ENCODE measurements at regions not wholly inside any gene's neighbourhood (a gene's known extent, or its start where the extent isn't known, plus 50 kb on each side); places are given as distances from the start of the nearest gene placed in this dataset.
"Not testable (repeated sequence)": the region's sequence is repeated elsewhere in the genome, so short reads cannot be mapped to it uniquely, and the experiment has no call there.

- DNase-seq (ENCODE audit: low read depth in 3 of 3), result no peak
These were observed 882.9 kb upstream of the B3GALT2 start for GRCh38 chr1:194069168-194069830.

GRCh38 chr1:194068446-194069167, 882.2 kb upstream of the B3GALT2 start:
- no peak for DNase-seq (ENCODE audit: low read depth in 3 of 3)

DNA sequence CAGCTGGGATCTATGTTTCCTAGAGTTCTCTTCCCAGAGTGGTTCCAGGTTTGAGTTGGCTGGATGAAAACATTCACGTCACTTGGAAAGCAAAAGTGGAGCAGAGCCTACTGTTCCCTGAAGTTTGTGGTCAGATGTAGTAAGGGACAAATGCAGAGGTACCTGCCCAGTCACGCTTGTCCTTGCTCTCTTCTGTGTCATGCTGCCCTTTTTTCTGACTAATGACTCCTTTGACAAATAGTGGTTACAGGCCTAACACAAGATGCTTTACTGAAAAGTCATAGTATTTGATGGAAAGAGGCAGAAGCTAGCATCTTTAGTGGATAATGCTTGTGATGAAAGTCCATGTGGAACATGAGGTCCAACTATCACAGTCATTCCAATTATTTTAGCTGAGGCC, 881.4 kb upstream of the B3GALT2 start:
- no peak for DNase-seq (ENCODE audit: low read depth in 3 of 3)

DNA sequence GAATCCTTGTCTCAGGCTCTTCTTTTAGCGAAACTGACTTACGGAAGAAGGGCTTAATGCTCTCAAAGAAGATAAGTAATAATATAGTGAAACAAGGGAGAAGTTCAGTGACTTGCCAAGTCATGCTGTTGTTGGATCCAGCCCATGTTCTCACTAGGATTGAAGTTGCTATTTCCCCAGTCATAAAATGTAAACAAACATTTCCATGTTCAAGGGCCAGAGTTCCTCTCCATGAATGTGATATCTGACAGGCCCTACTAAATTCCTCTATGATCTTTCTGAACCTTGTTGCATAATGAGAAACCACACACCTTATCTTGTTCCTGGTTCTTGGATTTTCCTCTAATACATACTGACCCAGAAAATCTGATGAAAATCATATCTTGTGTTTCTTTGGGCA, 876.5 kb upstream of the B3GALT2 start:
- DNase-seq (ENCODE audit: low read depth in 3 of 3), result no peak

DNA sequence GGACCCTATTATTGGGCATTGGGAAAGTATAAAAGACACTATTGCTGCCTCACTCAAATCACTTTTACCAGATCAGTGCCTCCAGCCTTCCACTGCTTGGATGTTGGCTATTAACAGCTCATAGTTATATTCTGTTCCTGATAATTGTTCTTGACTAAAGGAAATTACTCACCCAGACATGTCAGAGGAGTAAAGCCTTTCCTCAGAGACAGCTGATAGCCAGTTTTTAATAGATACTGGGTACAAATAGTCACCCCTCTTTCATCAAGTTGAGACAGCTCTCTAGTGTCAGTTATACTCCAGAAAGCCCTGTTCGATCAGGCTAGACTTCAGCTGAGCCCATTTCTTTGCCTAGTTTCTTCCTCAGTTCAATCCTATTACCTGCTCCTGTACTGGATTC, 876.1 kb upstream of the B3GALT2 start:
- no peak for DNase-seq (ENCODE audit: low read depth in 3 of 3)

DNA sequence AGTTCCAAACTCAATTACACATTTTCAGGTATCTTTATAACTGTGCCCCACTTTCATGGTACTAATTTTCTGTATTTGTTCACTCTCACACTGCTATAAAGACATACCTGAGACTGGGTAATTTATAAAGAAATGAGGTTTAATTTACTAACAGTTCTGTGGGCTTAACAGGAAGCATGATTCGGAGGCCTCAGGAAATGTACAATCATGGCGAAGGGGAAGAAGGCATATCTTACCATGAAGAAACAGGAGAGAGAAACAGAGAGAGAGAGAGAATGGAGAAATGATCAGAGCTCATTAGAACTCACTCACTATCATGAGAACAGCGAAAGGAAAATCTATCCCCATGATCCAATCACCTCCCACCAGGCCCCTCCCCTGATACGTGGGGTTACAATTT, 874.1 kb upstream of the B3GALT2 start:
- no peak for DNase-seq (ENCODE audit: low read depth in 3 of 3)

DNA sequence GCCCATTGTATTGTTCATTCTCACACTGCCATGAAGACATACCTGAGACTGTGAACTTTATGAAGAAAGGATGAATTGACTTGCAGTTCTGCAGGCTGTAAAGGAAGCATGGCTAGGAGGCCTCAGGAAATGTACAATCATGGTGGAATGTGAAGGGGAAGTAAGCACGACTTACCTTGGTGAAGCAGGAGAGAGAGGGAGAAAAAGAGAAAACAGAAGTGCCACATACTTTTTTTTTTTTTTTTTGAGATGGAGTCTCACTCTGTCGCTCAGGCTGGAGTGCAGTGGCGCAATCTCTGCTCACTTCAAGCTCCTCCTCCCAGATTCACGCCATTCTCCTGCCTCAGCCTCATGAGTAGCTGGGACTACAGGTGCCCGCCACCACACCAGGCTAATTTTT, 871.9 kb upstream of the B3GALT2 start:
- not testable (repeated sequence) for DNase-seq (ENCODE audit: low read depth in 3 of 3)

GRCh38 chr1:194056169-194056568, 869.8 kb upstream of the B3GALT2 start:
- DNase-seq (ENCODE audit: low read depth in 3 of 3), result no peak

DNA sequence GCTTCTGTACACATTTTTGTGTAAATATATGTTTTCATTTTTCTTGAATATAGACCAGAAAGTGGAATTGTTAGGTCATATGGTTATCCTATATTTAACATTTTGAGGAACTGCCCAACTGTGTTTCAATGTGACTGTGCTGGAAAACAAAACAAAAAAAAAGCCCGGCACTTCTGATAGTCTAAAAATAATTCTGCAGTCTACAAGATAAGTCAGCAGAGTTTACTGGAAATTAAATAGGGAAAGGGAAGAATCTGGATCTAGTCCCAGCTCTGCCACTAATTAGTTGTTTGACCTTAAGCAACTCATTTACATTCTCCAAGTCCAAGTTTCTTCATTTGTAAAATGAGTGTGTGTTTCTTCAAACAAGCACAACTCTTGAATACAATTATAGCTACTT, 869.1 kb upstream of the B3GALT2 start:
- no peak for DNase-seq (ENCODE audit: low read depth in 3 of 3)

DNA sequence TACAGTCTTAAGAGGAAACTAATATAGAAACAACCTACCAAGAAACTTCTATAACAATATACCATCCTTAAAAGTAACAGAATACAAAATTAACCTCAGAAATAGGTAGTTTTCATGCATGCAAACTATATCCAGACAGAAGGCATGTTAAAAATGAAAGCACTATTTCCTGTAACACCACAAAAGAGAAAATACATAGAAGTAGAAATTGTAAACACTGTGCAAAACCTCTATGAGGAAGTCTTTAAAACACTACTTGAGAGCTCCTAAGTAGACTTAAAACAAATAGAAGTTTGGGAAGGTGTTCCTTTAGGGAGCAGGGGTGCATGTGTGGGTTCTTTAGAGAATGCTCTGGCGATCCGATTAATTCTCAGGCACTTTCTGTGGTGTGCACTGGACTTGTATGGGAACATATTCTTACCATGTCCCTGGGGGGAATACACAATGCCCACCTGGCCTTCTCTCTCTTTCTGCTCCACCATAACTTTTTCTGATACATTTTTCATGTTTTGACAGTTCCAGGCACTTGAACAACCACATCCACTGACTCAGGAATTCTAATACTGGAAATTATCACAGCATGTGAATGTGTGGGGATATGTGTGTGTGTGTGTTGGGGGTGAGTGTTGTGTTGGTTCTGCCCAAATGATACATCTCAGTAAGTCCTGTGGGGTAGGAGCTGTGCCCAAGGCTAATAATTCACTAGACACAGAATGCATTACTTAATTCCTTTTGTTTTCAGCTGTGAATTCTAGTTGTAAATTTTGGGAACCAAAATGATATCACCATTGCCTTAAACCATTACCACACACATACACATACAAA, 866.3 kb upstream of the B3GALT2 start:
- no peak for DNase-seq (ENCODE audit: low read depth in 3 of 3)

GRCh38 chr1:194047921-194048320, 861.5 kb upstream of the B3GALT2 start:
- DNase-seq (ENCODE audit: low read depth in 3 of 3), result no peak

GRCh38 chr1:194047206-194047605, 860.8 kb upstream of the B3GALT2 start:
- DNase-seq (ENCODE audit: low read depth in 3 of 3), result no peak

GRCh38 chr1:194045416-194045815, 859.0 kb upstream of the B3GALT2 start:
- DNase-seq (ENCODE audit: low read depth in 3 of 3), result no peak

DNA sequence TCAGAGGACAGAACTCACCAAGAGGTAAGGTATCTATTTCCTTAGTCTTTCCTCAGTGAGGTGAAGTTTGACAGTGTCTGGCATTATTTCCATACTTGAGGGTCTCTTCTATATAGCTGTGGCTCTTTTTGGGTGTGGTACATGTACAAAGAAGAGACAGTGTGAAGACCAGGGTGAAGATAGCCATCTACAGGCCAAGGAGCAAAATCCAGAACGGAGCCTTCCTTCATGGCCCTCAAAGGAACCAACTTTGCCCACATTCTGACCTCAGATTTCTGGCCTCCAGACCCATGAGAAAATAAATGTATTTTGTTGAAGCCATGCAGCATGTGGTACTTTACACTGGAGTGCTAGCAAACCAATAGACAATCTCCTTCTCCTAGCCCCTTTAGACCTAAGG, 858.5 kb upstream of the B3GALT2 start:
- DNase-seq (ENCODE audit: low read depth in 3 of 3), result no peak

DNA sequence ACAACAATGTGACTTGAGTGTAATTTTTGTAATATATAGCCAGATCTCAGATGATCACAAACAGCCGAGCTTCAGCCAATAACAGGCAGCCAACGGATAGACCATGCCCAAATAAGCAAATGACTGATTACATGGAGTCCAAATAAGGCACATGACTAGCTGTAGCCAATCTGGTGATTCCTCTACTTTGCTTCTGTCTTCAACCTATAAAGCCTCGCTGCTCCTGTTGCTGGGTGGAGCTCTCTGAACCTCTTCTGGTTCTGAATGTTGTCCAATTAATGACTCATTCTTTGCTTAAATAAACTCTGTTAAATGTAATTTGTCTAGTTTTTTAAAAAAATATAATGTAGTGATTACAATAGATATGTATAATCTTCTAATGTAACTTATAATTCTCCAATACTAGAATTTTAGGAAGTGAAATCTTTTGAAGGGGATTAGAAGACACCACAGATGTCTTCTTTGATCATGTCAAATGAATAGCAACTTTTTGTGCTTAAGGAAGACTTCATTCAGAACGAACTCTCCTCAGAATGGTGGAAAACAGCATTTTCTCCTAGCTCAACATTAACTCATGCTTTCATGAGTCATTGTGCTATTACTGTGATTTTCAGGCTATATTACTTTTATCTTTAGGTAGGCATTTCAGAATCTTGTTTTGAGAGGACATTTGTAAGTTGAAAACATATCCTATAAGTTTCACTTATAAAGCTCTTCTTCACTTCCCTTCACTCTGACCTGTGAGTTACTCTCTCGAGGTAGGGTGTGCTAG, 857.8 kb upstream of the B3GALT2 start:
- no peak for DNase-seq (ENCODE audit: low read depth in 3 of 3)

DNA sequence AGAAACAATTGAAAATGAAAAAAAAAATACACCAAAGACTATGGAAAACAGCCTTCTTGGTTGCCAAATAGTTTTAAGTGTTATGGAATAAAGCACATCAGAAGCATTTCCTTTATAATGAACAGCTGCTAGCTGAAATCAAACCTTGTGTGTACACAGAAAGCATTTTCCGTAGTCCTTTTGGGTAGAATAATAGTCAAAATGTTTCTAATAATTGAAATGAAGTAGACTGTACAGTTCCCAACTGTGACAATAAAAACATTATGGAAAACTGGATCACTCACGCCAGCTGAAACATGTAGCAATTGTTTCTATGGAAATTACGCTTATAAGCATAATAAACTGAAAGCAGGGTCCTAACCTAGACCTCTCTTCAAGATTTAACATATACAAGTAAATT, 856.3 kb upstream of the B3GALT2 start:
- DNase-seq (ENCODE audit: low read depth in 3 of 3), result no peak

- DNase-seq (ENCODE audit: low read depth in 3 of 3), result no peak
These were observed 854.1 kb upstream of the B3GALT2 start for GRCh38 chr1:194040496-194040895.

GRCh38 chr1:194039578-194039977, 853.2 kb upstream of the B3GALT2 start:
- DNase-seq (ENCODE audit: low read depth in 3 of 3), result no peak

DNA sequence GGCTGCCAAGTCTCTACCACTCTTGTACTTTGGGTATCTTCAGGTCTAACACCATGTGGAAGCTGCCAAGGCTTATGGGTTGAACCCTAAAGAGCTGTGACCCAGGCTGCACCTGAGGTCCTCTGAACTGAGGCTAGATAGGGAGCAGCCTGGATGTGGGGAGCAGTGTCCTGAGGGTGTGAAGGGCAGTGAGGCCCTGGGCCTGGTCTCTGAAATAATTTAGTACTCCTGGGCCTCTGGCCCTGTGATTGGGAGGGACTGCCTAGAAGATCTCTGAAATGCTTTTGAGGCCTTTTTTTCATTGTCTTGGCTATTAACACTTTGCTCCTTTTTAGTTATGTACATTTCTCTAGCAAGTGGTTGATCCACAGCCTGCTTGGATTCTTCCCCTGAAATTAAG, 847.2 kb upstream of the B3GALT2 start:
- DNase-seq (ENCODE audit: low read depth in 3 of 3), result no peak

GRCh38 chr1:194028002-194028401, 841.6 kb upstream of the B3GALT2 start:
- no peak for DNase-seq (ENCODE audit: low read depth in 3 of 3)

GRCh38 chr1:194026422-194026821, 840.0 kb upstream of the B3GALT2 start:
- DNase-seq (ENCODE audit: low read depth in 3 of 3), result no peak

DNA sequence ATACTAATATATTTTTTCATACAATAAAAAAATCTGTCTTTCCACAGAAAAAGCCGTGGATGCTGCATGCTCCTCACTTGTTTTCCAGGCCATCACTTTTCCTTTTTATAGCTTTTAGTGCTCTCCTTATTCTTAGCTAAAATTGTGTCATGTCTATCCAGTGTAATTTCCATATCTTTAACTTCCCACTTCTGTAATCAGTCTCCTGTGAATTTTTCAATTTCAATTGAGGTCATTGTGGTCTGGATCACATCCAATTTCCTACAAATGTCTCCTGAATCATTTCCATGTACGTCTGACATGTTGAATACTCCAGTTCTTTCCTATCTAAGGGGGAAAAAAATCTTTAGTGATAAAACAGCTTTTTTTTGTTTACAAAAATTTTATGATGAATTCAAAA, 838.2 kb upstream of the B3GALT2 start:
- DNase-seq (ENCODE audit: low read depth in 3 of 3), result no peak
